Heart left ventricle (tissue), 13 donors: ENCODE measurements at regions not wholly inside any gene's neighbourhood (a gene's known extent, or its start where the extent isn't known, plus 50 kb on each side); places are given as distances from the start of the nearest gene placed in this dataset.

ENCODE experiments used
- CTCF ChIP-seq, 12 donors: fragments of 200-600 bp; sonication (generic) in 4 of 12; IDR thresholded peaks; one replicate each; pipeline versions ENCODE4 v1.5.0 to v1.8.0; 2018 to 2022; ENCODE audit warnings: antibody characterized with exemption in 12 of 12, mild to moderate bottlenecking in 5 of 12
- POLR2A ChIP-seq, 2 donors: fragments of 450-650 bp; IDR thresholded peaks; one replicate each; pipeline ENCODE4 v1.6.1; 2017; ENCODE audit warnings: antibody characterized with exemption in 2 of 2, mild to moderate bottlenecking in 2 of 2, moderate library complexity in 2 of 2
- donor health status: ischemic (EF 13 %, LVEDD 7.1; RV severe dilation, severe dysfunction).
- donor health status: DM: no; HTN: yes; CAD: no.
- donor health status: DM: no; HTN: no; CAD: no.
- donor health status: ischemic (EF 25% LVEDD 6.9; RV normal size, moderate dysfunction).
- donor health status: ischemic (EF 25% LVEDD 5.7; RV mildly dilated, moderate dysfunction).
- donor health status: ischemic (EF 35%, LVEDD 5.7; RV mildly dilated, moderate dysfunction).
- donor health status: nonischemic (EF 11% LVEDD 7.7; RV severe dilation, severe dysfunction).
- donor health status: DM: yes; HTN: yes; CAD: no.
- donor health status: PGD.
- donor health status: ischemic (EF 29% LVEDD 5.4; RV normal size, mild dysfunction).
- donor health status: nonischemic (EF 23%, LVEDD 6.1; RV moderate dilation, normal function).

GRCh38 chrX:85808217-85808616, 239.1 kb downstream of the CHM start:
- TF ChIP-seq CTCF (IDR thresholded peaks at IDR 0.05) (no peak), POLR2A (IDR thresholded peaks at IDR 0.05) (no peak)
